ENCODE measurements at regions not wholly inside any gene's neighbourhood (a gene's known extent, or its start where the extent isn't known, plus 50 kb on each side); places are given as distances from the start of the nearest gene placed in this dataset.

GRCh38 chr6:113594726-113595125 lies 262.4 kb upstream of the MARCKS start:
- H3K27me3 ChIP-seq (ENCODE audit: low read depth): no peaks in the 10 kb centered on the region
- intact Hi-C loops (cut with micrococcal nuclease): no loop called here

GRCh38 chr6:113595911-113596376 lies 261.2 kb upstream of the MARCKS start:
- intact Hi-C loops (cut with micrococcal nuclease): no loop called here
- Histone ChIP-seq H3K4me1 (peaks cover 31% of the 10 kb centered on the region), H3K27me3 (ENCODE audit: low read depth) (no peaks in the 10 kb centered on the region), H3K36me3 (no peaks in the 10 kb centered on the region), H3K9me3 (replicated peaks) (no peaks in the 10 kb centered on the region), H3K4me3 (no peak overlapping the region), H3K27ac (replicated peaks) (peak overlapping the region; percentile 76)
- no peak for DNase-seq
- no peak for TF ChIP-seq CTCF (IDR thresholded peaks at IDR 0.05; ENCODE audit: borderline replicate concordance)

More at GRCh38 chr6:113594726-113595125, 262.4 kb upstream of the MARCKS start:
- Histone ChIP-seq H3K4me1 (peaks cover 31% of the 10 kb centered on the region), H3K9me3 (replicated peaks) (no peaks in the 10 kb centered on the region), H3K36me3 (no peaks in the 10 kb centered on the region), H3K27ac (replicated peaks) (no peak overlapping the region), H3K4me3 (no peak overlapping the region)
- TF ChIP-seq CTCF (IDR thresholded peaks at IDR 0.05; ENCODE audit: borderline replicate concordance): no peak
- no peak for DNase-seq

GRCh38 chr6:113596387-113597230 lies 260.5 kb upstream of the MARCKS start:
- intact Hi-C loops (cut with micrococcal nuclease): no loop called here
- no peak for DNase-seq
- no peaks in the 10 kb centered on the region for H3K36me3 ChIP-seq

GRCh38 chr6:113597231-113597583 lies 259.9 kb upstream of the MARCKS start:
- no peak for TF ChIP-seq CTCF (IDR thresholded peaks at IDR 0.05; ENCODE audit: borderline replicate concordance)
- peaks cover 28% of the 10 kb centered on the region for H3K4me1 ChIP-seq
- no peak for DNase-seq
- peak overlapping the region; percentile 76 for H3K27ac ChIP-seq (replicated peaks)
- intact Hi-C loops (cut with micrococcal nuclease): no loop called here
- no peaks in the 10 kb centered on the region for H3K9me3 ChIP-seq (replicated peaks)
- H3K36me3 ChIP-seq: no peaks in the 10 kb centered on the region
- no peak overlapping the region for H3K4me3 ChIP-seq
- H3K27me3 ChIP-seq (ENCODE audit: low read depth): no peaks in the 10 kb centered on the region

More at GRCh38 chr6:113596387-113597230, 260.5 kb upstream of the MARCKS start:
- H3K4me1 ChIP-seq: peaks cover 31% of the 10 kb centered on the region
- TF ChIP-seq CTCF (IDR thresholded peaks at IDR 0.05; ENCODE audit: borderline replicate concordance): no peak
- H3K9me3 ChIP-seq (replicated peaks): no peaks in the 10 kb centered on the region
- H3K4me3 ChIP-seq: no peak overlapping the region
- peak overlapping the region; percentile 76 for H3K27ac ChIP-seq (replicated peaks)
- H3K27me3 ChIP-seq (ENCODE audit: low read depth): no peaks in the 10 kb centered on the region

GRCh38 chr6:113598786-113599185 lies 258.4 kb upstream of the MARCKS start:
- no peak for TF ChIP-seq CTCF (IDR thresholded peaks at IDR 0.05; ENCODE audit: borderline replicate concordance)
- H3K4me1 ChIP-seq: peaks cover 23% of the 10 kb centered on the region
- DNase-seq: no peak
- no peak overlapping the region for H3K4me3 ChIP-seq
- H3K27me3 ChIP-seq (ENCODE audit: low read depth): no peaks in the 10 kb centered on the region
- H3K27ac ChIP-seq (replicated peaks): peak overlapping the region; percentile 17
- H3K9me3 ChIP-seq (replicated peaks): no peaks in the 10 kb centered on the region
- intact Hi-C loops (cut with micrococcal nuclease): no loop called here
- no peaks in the 10 kb centered on the region for H3K36me3 ChIP-seq

Data from left ventricle myocardium inferior (tissue), 1 donor.